ENCODE measurements at regions not wholly inside any gene's neighbourhood (a gene's known extent, or its start where the extent isn't known, plus 50 kb on each side); places are given as distances from the start of the nearest gene placed in this dataset.

DNA sequence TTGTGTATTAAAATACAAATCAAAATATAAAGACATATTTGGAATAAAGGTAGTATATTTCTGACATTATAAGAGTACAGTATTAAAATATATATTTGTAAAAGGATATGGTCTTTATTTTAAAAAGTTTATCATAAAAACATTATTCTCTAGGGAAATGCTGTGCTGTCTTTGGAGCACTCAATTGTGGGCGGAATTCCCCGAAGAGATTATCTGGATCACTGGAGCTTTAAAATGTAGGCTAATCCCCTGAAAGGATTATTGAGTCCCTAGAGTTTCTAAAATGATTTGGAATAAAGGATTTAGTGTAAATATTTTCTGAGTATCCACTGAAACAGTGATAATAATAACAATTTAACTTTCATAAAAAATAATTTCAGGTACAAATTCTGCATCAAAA lies 1239.4 kb downstream of the TECRL start:
- Histone ChIP-seq H3K9me3 (no peaks in the 10 kb centered on the region), H3K36me3 (no peaks in the 10 kb centered on the region), H3K4me3 (no peak overlapping the region), H3K4me1 (no peaks in the 10 kb centered on the region), H3K27me3 (no peaks in the 10 kb centered on the region), H3K27ac (no peak overlapping the region)
- TF ChIP-seq POLR2AphosphoS5 (IDR thresholded peaks at IDR 0.05) (no peak), EP300 (IDR thresholded peaks at IDR 0.05) (no peak), POLR2A (IDR thresholded peaks at IDR 0.05) (no peak)
- TF ChIP-seq, protein P1, sequence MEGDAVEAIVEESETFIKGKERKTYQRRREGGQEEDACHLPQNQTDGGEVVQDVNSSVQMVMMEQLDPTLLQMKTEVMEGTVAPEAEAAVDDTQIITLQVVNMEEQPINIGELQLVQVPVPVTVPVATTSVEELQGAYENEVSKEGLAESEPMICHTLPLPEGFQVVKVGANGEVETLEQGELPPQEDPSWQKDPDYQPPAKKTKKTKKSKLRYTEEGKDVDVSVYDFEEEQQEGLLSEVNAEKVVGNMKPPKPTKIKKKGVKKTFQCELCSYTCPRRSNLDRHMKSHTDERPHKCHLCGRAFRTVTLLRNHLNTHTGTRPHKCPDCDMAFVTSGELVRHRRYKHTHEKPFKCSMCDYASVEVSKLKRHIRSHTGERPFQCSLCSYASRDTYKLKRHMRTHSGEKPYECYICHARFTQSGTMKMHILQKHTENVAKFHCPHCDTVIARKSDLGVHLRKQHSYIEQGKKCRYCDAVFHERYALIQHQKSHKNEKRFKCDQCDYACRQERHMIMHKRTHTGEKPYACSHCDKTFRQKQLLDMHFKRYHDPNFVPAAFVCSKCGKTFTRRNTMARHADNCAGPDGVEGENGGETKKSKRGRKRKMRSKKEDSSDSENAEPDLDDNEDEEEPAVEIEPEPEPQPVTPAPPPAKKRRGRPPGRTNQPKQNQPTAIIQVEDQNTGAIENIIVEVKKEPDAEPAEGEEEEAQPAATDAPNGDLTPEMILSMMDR (IDR thresholded peaks at IDR 0.05) = no peak
- WGBS = 88% methylated on average over 2 of the region's 2 CpGs
- DNase-seq (ENCODE audit: low spot score in 2 of 2) = no peak

DNA sequence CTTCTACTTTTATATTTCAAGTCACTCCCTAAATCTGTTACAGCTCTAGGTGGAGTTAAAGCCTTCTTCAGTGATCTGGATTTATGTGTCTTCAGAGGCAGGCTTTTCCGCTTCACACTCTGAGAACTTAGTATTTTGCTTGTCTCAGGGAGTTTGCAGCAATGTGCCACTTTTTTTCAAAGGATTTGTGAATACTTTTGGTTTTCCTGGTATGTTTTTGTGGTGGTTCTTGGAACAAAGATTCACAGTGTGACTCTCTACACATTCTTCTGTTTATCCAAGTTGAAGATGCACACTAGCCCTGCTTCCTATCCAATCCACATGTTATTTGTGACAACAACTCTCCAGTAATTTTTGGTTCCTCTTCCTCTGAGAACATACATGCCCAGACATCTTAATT lies 1253.7 kb downstream of the TECRL start:
- 85% methylated on average over 1 of the region's 1 CpG for whole genome bisulfite sequencing
- H3K27me3 ChIP-seq = no peaks in the 10 kb centered on the region
- H3K36me3 ChIP-seq = no peaks in the 10 kb centered on the region
- H3K27ac ChIP-seq = no peak overlapping the region
- H3K4me3 ChIP-seq = no peak overlapping the region
- DNase-seq (ENCODE audit: low spot score in 2 of 2) = no peak
- H3K9me3 ChIP-seq = no peaks in the 10 kb centered on the region
- no peak for TF ChIP-seq POLR2A (IDR thresholded peaks at IDR 0.05)
- TF ChIP-seq POLR2AphosphoS5 (IDR thresholded peaks at IDR 0.05) = no peak
- TF ChIP-seq, protein P1 (IDR thresholded peaks at IDR 0.05) = no peak
- TF ChIP-seq EP300 (IDR thresholded peaks at IDR 0.05) = no peak
- H3K4me1 ChIP-seq = no peaks in the 10 kb centered on the region

- Histone ChIP-seq H3K27ac (no peak overlapping the region), H3K9me3 (no peaks in the 10 kb centered on the region), H3K4me3 (no peak overlapping the region), H3K36me3 (no peaks in the 10 kb centered on the region), H3K27me3 (no peaks in the 10 kb centered on the region), H3K4me1 (no peaks in the 10 kb centered on the region)
- 91% methylated on average over 5 of the region's 5 CpGs for WGBS
- DNase-seq (ENCODE audit: low spot score in 2 of 2) = no peak
- TF ChIP-seq, protein P1 (IDR thresholded peaks at IDR 0.05) = no peak
- TF ChIP-seq EP300 (IDR thresholded peaks at IDR 0.05) = no peak
- no peak for TF ChIP-seq POLR2A (IDR thresholded peaks at IDR 0.05)
- TF ChIP-seq POLR2AphosphoS5 (IDR thresholded peaks at IDR 0.05) = no peak
Measured at GRCh38 chr4:63123441-63123840, 1285.8 kb downstream of the TECRL start.

- H3K4me1 ChIP-seq = no peaks in the 10 kb centered on the region
- no peak overlapping the region for H3K4me3 ChIP-seq
- 83% methylated on average over 2 of the region's 2 CpGs for WGBS
- no peaks in the 10 kb centered on the region for H3K36me3 ChIP-seq
- H3K9me3 ChIP-seq = no peaks in the 10 kb centered on the region
- no peak for DNase-seq (ENCODE audit: low spot score in 2 of 2)
- no peak overlapping the region for H3K27ac ChIP-seq
- no peaks in the 10 kb centered on the region for H3K27me3 ChIP-seq
- no peak for TF ChIP-seq POLR2AphosphoS5 (IDR thresholded peaks at IDR 0.05)
- TF ChIP-seq POLR2A (IDR thresholded peaks at IDR 0.05) = no peak
- TF ChIP-seq, protein P1 (IDR thresholded peaks at IDR 0.05) = no peak
- no peak for TF ChIP-seq EP300 (IDR thresholded peaks at IDR 0.05)
Measured at GRCh38 chr4:63122955-63123354, 1286.3 kb downstream of the TECRL start.

DNA sequence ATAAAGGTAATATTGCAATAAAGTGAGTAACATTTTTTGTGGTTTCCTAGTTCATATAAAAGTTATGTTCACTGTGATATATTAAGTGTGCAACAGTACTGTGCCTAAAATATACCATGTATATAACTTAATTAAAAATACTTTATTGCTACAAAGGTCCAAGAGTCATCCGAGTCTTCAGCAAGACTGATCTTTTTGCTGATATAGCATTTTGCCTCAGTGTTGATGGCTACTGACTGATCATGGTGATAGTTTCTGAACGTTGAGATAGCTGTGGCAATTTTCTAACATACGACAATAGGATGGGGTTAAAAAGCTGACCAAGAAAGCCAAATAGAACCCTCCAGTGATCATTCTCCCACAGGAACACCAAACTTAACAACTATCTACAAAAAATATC lies 1302.7 kb downstream of the TECRL start:
- Histone ChIP-seq H3K4me1 (no peaks in the 10 kb centered on the region), H3K27me3 (no peaks in the 10 kb centered on the region), H3K4me3 (no peak overlapping the region), H3K36me3 (no peaks in the 10 kb centered on the region), H3K27ac (no peak overlapping the region), H3K9me3 (peaks cover 5% of the 10 kb centered on the region)
- no peak for DNase-seq (ENCODE audit: low spot score in 2 of 2)
- 67% methylated on average over 3 of the region's 3 CpGs for WGBS
- TF ChIP-seq POLR2A (IDR thresholded peaks at IDR 0.05) (no peak), POLR2AphosphoS5 (IDR thresholded peaks at IDR 0.05) (no peak), EP300 (IDR thresholded peaks at IDR 0.05) (no peak)
- TF ChIP-seq, protein P1 (IDR thresholded peaks at IDR 0.05) = no peak
